ENCODE measurements at regions not wholly inside any gene's neighbourhood (a gene's known extent, or its start where the extent isn't known, plus 50 kb on each side); places are given as distances from the start of the nearest gene placed in this dataset.
"Not testable (repeated sequence)": the region's sequence is repeated elsewhere in the genome, so short reads cannot be mapped to it uniquely, and the experiment has no call there.

DNA sequence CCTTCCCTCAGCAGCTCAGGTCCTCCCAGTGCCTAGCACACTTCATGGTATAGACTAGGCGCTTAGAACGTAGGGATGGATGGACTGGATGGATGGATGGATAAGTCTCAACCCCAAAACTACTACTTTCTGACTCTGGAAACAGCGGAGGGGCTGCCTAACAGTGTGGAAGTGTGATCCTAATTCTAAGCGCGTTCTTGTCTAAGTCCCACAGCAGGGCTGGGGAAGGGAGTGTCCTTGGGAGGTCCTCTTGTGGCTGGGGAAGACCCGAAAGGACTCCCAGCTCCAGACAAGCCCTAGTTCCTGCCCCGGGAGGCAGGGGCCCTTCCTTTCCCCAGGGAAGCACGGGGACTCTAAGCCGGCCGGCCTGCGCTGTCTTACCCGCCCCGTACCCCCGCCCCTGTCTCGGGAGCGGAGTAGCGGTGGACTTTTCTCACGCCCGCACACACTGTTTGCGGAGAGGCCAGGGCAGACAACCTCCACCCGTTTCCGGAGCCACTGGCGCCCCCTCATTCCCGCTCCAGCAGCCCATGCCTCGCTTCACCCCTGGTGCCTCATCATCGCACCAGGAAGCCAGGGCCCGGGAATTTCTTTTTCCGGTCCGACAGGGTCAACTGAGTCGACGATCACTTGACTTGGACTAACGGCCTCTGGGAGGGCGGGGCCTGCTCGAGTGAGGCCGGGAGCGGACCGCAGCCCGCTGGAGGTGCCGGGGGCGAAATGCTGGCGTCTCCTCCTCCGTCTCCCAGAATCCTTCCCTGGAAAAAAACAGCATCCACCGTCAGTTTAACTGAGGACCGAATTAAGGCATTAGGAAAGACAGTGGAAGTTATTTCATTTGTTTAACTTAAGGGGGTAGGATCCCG is 133.3 kb downstream of the TBC1D2B start:
- DNase-seq (ENCODE audit: low read depth in 2 of 2), result peak; percentile 43 to 56

DNA sequence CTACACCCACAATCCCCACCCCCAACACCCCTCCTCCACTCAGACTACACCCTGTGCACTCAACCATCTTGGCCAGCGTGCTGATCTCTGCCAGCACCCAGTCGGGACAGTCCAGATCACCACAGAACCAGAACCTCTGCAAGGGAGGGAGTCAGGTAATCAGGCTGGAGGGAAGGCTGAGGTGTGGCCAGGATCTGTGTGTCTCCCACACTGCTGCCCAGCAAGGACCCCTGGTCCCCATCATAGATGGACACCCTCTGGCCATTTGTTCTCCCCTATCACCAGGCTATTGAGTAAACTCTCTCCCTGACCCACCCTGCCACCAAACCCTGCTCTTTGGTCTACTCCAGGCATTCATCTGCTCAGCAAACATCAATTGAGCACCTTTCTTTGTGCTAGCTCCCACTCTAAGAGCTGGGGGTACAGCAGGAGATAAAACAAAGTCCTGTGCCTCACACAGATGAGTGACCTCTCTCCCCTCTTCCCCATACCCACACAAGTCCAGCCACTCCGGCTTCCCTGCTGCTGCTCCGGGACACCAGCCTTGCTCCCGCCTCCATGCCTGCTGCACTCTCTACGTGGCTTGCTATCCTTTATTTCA is 134.8 kb downstream of the TBC1D2B start:
- DNase-seq (ENCODE audit: low read depth in 2 of 2), result no peak

DNA sequence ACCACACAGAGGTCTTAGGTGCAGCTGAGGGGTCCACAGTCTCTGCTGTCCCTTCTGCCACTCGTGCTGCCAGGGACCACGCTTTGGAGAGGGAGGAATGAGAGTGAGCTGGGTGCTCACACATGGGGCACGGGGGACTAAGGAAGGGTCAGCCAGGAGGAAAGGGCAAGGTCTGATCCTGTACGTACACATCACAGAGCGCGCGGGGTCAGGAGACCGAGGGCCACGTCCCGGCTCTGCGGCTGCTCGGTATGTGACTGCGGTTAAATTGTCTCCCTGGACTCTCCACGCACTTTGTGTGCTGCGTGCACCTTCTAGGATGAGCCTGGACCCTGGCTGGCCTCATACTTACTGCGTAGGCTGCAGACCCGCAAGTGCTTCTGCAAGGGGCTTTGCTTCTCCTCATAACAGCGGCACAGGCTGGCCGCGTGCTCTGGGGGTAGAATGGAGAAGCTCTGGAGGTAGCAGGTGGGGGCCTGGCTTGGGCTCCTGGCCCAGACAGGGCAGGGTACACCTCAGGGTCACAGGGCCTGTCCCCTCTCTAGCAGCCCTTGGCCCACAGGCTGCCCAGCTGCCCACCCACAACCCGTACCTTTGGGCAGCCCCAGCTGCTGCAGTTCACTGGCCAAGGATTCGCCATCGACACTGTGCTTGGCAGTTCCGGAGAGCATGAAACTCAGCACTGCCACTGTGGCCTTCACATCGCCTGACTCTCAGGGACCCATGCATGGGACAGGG is 136.3 kb downstream of the TBC1D2B start:
- DNase-seq (ENCODE audit: low read depth in 2 of 2), result not testable (repeated sequence)

DNA sequence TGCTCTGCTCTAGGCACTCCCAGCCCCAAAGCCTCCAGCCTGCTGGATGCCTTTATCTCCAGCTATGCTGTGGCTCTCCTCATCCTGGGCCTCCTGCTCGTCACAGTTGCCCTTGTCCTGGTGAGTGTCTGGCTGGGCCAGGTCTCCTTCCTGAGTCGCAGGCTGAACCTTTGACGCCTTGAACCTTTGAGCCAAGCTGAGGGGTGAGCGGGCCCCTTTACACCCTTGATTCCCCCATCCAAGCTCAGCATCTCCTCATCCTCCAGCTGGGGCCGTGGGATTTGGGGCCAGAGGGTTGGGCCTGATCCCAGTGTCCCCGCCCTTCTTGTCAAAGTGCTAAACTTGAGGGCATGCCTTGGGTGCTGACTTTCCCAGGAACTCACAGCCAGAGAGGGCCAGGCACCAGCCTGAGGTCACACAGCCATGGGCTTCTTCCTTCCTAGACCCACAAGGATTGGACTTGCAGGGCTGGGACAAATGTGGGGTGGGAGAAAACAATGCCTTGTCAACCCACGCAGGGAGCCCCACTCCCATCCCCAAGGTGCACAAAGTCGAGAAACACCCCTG is 137.0 kb downstream of the TBC1D2B start:
- no peak for DNase-seq (ENCODE audit: low read depth in 2 of 2)

DNA sequence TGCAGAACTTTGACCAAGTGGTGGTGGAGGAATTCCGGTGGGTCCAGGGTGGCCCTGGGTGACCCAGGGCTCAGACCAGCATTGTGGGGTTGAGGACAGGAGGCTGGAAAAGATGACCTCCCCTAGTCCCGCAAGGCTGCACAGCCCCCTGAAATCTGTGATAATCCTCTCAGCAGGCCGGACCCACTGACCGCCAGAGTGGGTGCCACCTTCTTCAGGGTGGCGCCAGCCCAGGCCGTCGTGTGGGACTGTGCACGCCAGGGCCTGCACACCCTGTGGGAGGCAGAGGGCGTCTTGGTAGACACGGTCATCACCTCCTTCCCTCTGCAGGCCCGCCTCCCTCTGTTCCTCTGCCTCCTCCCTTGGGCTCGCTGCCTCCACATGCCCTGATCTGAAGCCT is 137.7 kb downstream of the TBC1D2B start:
- DNase-seq (ENCODE audit: low read depth in 2 of 2), result no peak

DNA sequence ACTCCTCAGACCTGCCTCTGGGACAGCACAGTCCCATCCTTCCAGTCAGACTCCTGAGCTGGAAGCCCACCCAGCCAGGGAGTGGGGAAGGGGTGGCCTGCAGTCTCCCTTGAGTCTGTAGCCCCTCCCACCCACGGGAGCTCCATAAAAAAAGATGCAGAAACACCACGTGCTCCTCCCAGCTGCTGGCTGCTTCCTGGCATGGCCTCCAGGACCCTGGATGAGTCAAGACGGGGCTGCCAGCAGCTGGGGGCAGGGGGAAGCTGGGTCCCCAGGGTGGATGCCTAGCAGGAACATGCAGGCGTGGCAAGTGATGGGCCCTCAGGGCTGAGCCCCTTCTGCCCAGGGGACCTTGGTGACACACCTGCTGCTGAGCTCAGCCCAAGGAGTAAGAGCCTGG is 138.5 kb downstream of the TBC1D2B start:
- DNase-seq (ENCODE audit: low read depth in 2 of 2), result not testable (repeated sequence)

DNA sequence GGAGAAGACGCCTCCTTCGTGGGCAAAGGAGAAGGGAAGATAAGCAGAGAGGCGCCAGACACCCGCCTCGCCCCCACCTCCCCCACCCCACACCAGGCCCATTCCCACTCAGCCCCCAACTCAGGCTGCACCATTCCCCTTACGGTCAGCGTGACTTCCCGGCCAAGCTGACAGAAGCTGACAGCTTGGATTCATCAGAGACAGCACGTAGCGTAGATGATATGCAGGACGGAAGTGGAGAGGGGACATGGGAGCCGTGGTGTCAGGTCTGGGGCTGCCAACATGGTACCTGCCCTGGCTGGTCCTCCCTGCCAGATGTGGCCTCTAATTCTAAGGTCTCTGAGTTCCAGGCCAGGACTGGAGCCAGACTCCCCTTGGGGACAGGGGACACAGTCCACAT is 139.0 kb downstream of the TBC1D2B start:
- DNase-seq (ENCODE audit: low read depth in 2 of 2), result not testable (repeated sequence)

DNA sequence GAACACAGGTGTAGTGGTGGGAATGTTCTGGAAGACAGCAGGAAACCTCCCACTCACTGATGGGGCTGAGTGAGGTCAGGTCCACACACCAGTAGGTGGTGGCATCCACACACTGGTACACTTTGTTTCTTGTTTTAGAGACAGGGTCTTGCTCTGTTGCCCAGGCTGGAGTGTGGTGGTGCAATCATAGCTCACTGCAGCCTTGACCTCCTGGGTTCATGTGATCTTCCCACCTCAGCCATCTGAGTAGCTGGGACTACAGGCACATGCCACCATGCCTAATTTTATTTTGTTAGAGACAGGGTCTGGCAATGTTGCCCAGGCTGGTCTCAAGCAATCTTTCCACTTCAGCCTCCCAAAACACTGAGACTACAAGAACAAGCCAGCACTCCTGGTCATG is 140.9 kb downstream of the TBC1D2B start:
- DNase-seq (ENCODE audit: low read depth in 2 of 2), result not testable (repeated sequence)

DNA sequence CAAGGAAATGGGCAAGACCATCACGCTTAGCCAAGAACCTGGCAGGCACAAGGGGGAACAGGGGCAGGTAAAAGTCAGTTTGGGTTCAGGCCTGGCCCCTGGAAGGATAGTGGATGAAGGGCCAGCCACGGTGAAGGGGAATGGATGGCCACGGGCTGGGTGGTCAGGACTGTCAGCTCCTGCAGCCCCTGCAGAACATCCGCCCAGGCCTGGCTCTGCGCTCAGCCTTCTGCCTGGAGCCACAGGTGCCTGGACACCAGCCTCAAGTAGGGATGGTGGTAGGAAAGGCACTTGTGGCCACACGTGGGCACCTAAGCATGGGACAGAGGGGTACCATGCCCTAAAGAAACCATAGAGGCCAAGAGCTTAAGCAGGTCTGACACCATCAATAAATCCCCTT is 143.0 kb downstream of the TBC1D2B start:
- not testable (repeated sequence) for DNase-seq (ENCODE audit: low read depth in 2 of 2)

DNA sequence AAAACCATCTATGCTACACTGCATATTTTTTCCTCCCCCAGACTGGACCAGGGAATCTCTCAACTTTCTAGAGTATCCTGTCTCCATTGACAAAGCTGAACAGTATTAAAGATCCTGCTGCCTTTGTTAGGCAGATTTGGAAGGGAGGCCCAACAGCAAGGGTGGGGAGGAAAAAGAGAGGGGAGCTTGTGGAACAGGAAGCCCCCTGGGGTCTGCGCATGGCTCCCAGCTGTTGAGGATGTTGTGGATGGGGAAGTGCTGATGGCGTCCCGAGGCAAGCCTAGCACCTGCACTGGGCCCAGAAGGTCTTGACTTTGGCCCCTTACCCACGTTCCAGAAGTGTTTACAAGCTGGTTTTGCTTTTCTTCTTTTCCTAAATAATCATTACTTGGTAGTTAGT is 146.6 kb downstream of the TBC1D2B start:
- not testable (repeated sequence) for DNase-seq (ENCODE audit: low read depth in 2 of 2)

DNA sequence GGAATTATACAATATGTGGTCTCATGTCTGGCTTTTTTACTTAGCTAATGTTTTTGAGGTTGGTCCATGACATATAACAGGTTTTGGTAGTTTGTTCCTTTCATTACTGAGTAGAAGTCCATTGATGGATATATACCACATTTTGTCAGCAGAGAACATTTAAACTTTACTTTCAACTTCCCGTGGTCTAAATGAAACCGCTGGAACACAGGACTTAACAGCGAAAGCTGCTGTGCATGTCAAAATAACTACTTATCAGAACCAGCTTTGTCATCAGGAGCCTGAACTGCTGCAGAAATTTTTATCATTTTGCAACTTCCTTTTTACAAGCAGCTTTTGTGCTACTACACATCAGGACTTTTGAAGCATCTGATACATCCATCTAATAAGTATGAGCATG is 147.0 kb downstream of the TBC1D2B start:
- not testable (repeated sequence) for DNase-seq (ENCODE audit: low read depth in 2 of 2)

DNA sequence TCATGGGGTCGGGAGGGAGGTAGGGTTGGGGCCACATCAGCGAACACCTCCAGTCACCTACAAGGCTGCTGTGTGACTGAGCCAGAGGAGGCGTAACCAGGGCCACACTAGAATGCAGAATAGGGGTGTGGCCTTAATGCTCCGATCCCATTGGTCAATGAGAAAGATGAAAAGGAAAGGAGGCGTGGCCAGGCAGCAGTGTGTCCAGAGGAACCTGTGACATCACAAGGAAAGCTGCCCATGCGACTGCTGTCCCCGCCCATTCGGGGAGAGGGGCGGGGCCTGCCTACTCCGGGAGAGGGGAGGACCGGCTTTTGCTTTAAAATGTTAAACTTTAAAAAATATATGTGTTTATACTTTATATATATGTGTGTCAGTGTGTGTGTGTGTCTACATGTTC is 150.7 kb downstream of the TBC1D2B start:
- DNase-seq (ENCODE audit: low read depth in 2 of 2), result not testable (repeated sequence)

DNA sequence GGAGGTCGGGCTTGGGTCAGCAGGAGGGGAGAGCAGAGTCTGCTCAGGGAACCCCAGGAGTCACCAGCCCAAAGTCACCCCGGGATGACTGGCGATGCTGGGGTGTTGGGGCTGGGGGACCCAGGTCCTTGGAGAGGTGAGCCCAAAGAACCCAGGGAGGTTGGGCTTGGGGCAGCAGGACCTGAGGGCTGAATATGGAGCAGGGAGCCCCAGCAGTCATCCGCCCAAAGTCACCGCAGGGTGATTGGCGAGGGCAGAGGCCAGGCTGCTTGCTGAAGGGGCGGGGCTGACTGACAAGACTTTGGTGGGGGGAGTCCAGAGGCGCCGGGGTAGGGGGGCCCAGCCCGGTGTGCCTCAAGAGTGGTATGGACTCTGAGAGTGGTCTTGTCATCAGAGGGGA is 151.2 kb downstream of the TBC1D2B start:
- DNase-seq (ENCODE audit: low read depth in 2 of 2), result not testable (repeated sequence)

DNA sequence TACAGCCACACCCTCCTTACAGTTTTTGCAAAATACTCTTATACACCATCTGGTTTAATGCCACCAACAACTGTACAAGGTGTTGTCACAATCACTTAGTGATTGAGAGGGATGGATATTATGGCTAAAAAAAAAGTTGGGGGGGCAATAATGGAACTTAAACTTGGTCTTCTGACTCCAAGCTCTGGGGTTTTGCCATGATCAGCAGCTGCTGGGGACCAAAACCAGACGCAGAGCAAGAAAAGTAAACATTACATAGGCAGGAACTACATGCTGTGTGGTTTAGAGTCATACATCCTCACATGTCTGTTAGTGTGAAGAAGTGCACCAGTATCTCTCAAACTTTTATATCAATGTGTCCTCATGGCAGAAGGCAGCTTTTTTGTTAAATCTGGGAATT is 152.4 kb downstream of the TBC1D2B start:
- not testable (repeated sequence) for DNase-seq (ENCODE audit: low read depth in 2 of 2)

DNA sequence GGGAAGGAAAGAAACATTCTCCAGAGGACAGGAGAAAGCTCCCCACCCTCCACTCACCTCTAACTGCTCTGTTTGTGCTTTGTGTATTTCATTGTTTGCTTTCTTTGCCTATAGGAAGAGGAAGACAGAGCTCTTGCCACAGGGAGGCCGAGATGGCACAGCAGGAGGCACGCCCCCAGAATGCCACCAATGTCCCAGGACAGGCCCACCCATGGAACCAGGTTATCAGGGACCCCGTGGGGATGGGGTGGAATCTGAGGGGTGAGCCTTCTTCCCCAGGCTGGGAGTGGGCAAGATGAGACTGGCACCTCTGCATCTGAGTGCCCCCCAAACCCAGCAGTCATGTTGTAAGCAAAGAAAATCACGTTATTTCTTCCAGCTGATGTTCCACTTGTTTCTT is 155.8 kb downstream of the TBC1D2B start:
- no peak for DNase-seq (ENCODE audit: low read depth in 2 of 2)

DNA sequence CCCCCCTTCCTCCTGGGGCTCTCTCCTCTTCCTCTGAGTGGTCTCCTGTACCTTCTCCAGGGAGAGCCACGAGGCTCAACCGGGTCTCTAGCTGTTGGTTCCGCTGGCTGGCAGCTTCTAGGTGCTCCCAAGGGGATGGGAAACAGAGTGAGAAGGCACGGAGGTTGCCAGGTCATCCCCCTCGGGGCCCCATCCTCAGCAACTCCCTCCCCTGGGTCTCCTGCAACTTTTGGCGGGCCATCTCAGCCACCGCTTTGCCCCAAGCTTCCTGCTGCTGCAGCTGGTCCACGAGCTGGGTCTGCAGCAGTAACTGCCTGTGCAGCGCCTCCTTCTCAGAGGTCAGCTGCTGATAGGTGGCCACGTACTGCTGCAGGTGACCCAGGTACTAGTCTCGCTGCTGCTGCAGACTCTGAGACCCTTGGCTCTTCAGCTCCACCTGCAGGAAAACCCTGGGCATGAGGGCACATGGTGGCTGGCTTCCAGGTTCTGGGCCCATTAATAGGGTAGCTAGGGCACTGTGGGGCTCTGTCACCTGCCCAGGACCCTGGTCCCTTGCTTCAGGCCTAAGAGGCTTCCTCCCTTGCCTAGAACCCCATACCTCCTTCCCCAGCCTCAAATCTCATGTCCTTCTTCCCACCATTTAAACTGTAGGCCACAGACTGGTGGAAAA is 160.4 kb downstream of the TBC1D2B start:
- DNase-seq (ENCODE audit: low read depth in 2 of 2), result not testable (repeated sequence)

DNA sequence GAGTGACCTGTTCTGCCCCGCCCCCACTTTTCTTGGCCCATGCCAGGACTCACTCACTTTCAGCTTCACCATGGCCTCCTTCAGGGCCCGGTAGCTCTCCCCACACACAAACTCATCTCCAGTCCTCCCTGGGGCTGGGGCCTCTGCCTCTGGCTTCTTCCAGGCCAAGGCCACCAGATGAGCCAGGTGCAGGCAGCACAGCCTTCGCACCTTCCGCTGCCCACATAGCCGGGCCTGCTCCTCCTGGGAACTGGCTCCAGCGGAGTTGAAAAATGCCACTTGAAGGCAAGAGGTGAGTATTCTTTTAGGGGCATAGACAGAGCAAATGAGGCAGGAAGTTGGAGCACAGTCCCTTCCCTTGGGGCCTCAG is 161.6 kb downstream of the TBC1D2B start:
- not testable (repeated sequence) for DNase-seq (ENCODE audit: low read depth in 2 of 2)

DNA sequence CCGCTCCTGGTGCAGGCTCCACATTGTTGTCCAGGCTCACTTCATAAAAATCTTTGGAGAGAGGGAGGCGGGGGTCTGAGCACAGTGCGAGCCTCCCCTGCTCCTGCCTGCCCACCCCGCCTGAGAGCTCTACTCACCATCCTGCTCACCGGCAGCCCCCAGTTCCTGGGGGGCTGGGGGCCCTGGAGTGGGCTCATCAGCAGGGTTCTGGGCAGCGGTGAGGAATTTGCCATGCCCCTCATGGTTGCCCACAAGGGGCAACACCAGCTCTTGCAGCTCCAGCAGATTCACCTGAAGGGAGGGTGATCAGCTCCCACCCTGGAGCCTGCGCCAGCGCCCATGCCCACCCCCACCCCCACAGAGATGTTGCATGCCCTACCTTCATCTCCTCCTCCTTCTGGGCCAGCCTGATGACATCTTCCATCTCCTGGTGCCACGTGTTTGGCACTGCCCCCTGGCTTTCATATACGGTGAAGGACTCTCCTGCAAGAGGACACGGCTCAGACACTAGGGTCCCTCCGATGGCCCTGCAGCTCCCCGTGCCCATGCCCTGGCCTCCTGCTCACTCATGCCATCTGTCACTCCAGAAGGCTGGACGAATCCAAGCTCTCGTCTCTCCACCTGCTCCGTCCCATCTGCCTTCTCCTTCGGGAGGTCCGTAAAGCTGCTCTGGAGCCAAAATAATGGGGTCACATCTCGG is 162.1 kb downstream of the TBC1D2B start:
- DNase-seq (ENCODE audit: low read depth in 2 of 2), result no peak

DNA sequence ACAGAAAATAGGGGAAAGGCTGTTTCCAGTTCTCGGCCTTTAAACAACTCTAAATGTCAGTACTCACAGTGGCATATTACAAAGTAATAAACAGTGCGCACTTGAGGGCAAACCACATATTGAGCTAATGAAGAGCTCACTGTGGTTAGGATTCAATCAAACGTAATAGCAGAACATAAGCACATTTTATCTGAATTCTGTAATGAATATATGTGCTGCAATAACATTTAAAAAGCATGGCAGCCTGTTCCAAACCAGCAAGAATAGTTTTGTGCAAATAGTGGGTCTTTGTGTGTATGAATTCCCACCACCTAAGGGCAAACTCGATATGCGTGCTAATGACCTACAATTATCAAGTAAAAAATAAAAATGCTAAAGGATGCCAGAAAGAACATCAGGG is 163.0 kb downstream of the TBC1D2B start:
- not testable (repeated sequence) for DNase-seq (ENCODE audit: low read depth in 2 of 2)

DNA sequence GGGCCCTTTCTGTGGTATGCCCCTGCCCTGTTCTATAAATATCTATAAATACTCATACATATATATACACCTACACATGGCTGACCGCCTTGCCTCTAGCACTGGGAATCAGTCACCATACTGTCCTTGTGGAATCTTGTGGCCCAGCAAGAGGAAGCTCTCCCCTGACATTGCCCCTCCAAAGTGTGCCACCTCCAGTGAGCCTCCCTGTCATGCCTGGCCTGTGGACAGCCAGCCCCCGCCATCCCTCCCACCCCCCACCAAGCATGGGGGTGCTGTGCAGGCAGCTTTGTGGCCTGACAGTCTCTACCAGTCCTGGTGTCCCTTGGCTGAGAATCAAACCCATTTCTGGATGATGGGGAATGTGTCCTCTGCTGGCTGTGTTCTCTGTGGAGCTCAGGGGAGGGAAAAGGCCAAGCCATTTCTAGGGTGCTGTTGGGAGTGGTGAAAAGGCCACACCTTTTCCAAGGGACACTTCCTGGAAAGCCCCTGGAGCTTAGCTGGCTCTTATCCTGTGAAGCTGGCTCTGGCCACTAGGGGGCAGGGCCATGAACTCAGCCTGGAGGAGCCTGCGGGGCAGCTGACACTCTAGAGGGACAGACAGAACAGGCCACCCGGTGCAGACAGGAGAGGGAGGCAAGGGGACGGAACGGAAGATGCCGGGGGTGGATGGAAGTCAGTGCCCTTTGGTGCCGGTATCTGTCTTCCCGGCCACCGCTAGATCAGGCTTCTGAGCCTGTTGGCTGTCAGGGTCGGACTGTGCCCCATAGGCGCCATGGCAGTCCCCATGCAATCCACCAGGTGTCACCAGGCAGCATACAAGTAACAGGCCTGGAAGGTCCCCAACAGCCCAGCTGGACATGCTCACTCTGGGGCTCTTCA is 167.2 kb downstream of the TBC1D2B start:
- peak; percentile 68 to 73 for DNase-seq (ENCODE audit: low read depth in 2 of 2)

Measured in stimulated activated CD4-positive, alpha-beta T cell treated with anti-CD3 and anti-CD28 coated beads, Interleukin-4, amount 100 ng/mL, for 48 hours (primary cell).